ENCODE measurements at regions not wholly inside any gene's neighbourhood (a gene's known extent, or its start where the extent isn't known, plus 50 kb on each side); places are given as distances from the start of the nearest gene placed in this dataset.

GRCh38 chr7:91653286-91653685, 227.2 kb downstream of the MTERF1 start:
- Histone ChIP-seq H3K79me2 (ENCODE audit: control insufficient read depth, insufficient read depth, low read length) (no peaks in the 10 kb centered on the region), H3K4me3 (ENCODE audit: control extremely low read depth in 1 of 5, extremely low read depth in 1 of 5, insufficient read depth in 1 of 5, low read depth in 2 of 5, low read length in 4 of 5) (no peak overlapping the region), H3K4me2 (replicated peaks; ENCODE audit: low read depth, low read length, poor library complexity, severe bottlenecking) (no peak overlapping the region), H4K20me1 (ENCODE audit: control insufficient read depth, insufficient read depth, low read length, poor library complexity, severe bottlenecking) (no peaks in the 10 kb centered on the region), H3K9ac (ENCODE audit: low read length) (no peak overlapping the region), H3K27me3 (replicated peaks in 1 of 4; ENCODE audit: control extremely low read depth in 1 of 4, control insufficient read depth in 3 of 4, insufficient read depth in 4 of 4, low read length in 3 of 4) (no peaks in the 10 kb centered on the region), H3K36me3 (replicated peaks in 1 of 2; ENCODE audit: control extremely low read depth in 1 of 2, control insufficient read depth in 1 of 2, extremely low read depth in 1 of 2, insufficient read depth in 2 of 2, low read length in 1 of 2) (no peaks in the 10 kb centered on the region), H3K27ac (ENCODE audit: low read length in 2 of 2) (no peak overlapping the region), H3K9me3 (ENCODE audit: control extremely low read depth in 1 of 3, control insufficient read depth in 2 of 3, insufficient read depth in 1 of 3, low read length in 2 of 3) (no peaks in the 10 kb centered on the region), H3K4me1 (ENCODE audit: control insufficient read depth in 2 of 2, insufficient read depth in 2 of 2, low read length in 2 of 2) (no peaks in the 10 kb centered on the region), H2AFZ (ENCODE audit: insufficient read depth, low read depth, low read length, poor library complexity, severe bottlenecking) (no peak overlapping the region)
- no peak overlapping the region for H3K27ac Mint-ChIP-seq
- ChIA-PET POLR2A (no interaction called here), CTCF (no interaction called here)
- DNase-seq (no peak), ATAC-seq (ENCODE audit: low read depth) (no peak)
- no peak for TF ChIP-seq EZH2 (IDR thresholded peaks at IDR 0.05; ENCODE audit: borderline replicate concordance, insufficient read depth, low read depth, low read length, poor library complexity, severe bottlenecking)
- no peak for TF ChIP-seq CTCF (IDR thresholded peaks at IDR 0.05)
- no peaks in the 10 kb centered on the region for H3K4me1 Mint-ChIP-seq
- H3K27me3 Mint-ChIP-seq, result peaks cover 11% of the 10 kb centered on the region
- peaks cover 4% of the 10 kb centered on the region for H3K9me3 Mint-ChIP-seq (ENCODE audit: insufficient read depth)
- intact Hi-C loops (cut with micrococcal nuclease), result no loop called here
- H3K4me3 Mint-ChIP-seq, result no peak overlapping the region

- intact Hi-C loops (cut with micrococcal nuclease), result no loop called here
- ATAC-seq (ENCODE audit: low read depth), result no peak
- Histone ChIP-seq H3K4me2 (replicated peaks; ENCODE audit: low read depth, low read length, poor library complexity, severe bottlenecking) (no peak overlapping the region), H3K4me3 (ENCODE audit: control extremely low read depth in 1 of 5, extremely low read depth in 1 of 5, insufficient read depth in 1 of 5, low read depth in 2 of 5, low read length in 4 of 5) (no peak overlapping the region), H2AFZ (ENCODE audit: insufficient read depth, low read depth, low read length, poor library complexity, severe bottlenecking) (no peak overlapping the region), H3K36me3 (replicated peaks in 1 of 2; ENCODE audit: control extremely low read depth in 1 of 2, control insufficient read depth in 1 of 2, extremely low read depth in 1 of 2, insufficient read depth in 2 of 2, low read length in 1 of 2) (no peaks in the 10 kb centered on the region), H3K27me3 (replicated peaks in 1 of 4; ENCODE audit: control extremely low read depth in 1 of 4, control insufficient read depth in 3 of 4, insufficient read depth in 4 of 4, low read length in 3 of 4) (no peaks in the 10 kb centered on the region), H3K79me2 (ENCODE audit: control insufficient read depth, insufficient read depth, low read length) (no peaks in the 10 kb centered on the region), H3K9me3 (ENCODE audit: control extremely low read depth in 1 of 3, control insufficient read depth in 2 of 3, insufficient read depth in 1 of 3, low read length in 2 of 3) (no peaks in the 10 kb centered on the region), H3K4me1 (ENCODE audit: control insufficient read depth in 2 of 2, insufficient read depth in 2 of 2, low read length in 2 of 2) (no peaks in the 10 kb centered on the region), H3K27ac (ENCODE audit: low read length in 2 of 2) (no peak overlapping the region), H4K20me1 (ENCODE audit: control insufficient read depth, insufficient read depth, low read length, poor library complexity, severe bottlenecking) (no peaks in the 10 kb centered on the region), H3K9ac (ENCODE audit: low read length) (no peak overlapping the region)
- DNase-seq, result no peak
- Mint-ChIP-seq H3K27ac (no peak overlapping the region), H3K9me3 (ENCODE audit: insufficient read depth) (peaks cover 3% of the 10 kb centered on the region), H3K4me3 (no peak overlapping the region), H3K27me3 (peaks cover 7% of the 10 kb centered on the region), H3K4me1 (no peaks in the 10 kb centered on the region)
- CTCF ChIA-PET, result no interaction called here
- POLR2A ChIA-PET, result no interaction called here
- TF ChIP-seq CTCF (IDR thresholded peaks at IDR 0.05) (no peak), EZH2 (IDR thresholded peaks at IDR 0.05; ENCODE audit: borderline replicate concordance, insufficient read depth, low read depth, low read length, poor library complexity, severe bottlenecking) (no peak)
Measured at GRCh38 chr7:91655656-91656055, 224.8 kb downstream of the MTERF1 start.
